ENCODE measurements at regions not wholly inside any gene's neighbourhood (a gene's known extent, or its start where the extent isn't known, plus 50 kb on each side); places are given as distances from the start of the nearest gene placed in this dataset.
"Not testable (repeated sequence)": the region's sequence is repeated elsewhere in the genome, so short reads cannot be mapped to it uniquely, and the experiment has no call there.

DNA sequence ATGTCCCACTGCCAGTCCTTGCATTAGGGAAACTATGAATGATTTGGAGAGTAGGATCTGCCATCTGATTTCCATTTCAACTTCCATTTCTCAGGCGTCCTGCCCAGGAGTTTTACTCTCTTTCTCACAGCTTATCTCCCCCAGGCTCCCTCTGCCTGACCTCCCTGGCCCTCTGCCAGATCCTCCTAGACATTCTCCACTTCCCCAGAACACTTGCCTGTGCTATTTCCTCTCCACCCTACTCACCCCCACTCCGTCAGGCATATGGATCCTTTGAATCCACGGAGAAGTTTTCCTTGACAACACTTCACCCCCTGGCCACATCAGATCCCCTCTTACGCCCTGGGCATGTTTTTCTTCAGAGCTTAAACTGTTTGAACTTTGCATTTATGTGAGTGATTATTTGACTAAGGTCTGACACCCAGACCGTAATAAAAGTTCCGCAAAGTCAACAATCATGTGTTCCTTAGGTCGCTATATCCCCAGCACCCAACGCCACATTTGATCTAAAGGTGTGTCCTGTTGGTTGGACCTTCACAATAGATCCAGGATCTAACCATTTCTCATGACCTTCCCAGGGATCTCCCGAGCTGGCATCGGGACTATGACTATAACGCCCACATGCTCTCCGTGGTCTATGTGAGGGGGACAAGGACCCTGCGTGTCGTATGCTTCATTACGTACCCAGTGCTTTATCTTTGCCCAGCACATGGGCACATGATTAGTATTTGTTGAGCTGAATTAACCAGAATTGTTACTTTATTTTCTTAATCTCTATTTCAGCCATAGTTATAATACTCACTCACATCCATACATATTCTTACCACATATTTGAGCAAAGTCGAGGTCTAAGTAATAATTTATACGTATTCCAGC, 255.8 kb upstream of the FOXN3 start:
- ChIA-PET POLR2A (no interaction called here), CTCF (interaction anchor here (1.2 to 1.4 kb wide), 2 partner anchors 13 to 29 kb away, joined by 5 read pairs; no protein-coding TSS in a partner anchor)
- H3K36me3 Mint-ChIP-seq (ENCODE audit: low read depth), result peaks cover 4% of the 10 kb centered on the region
- H3K9me3 Mint-ChIP-seq, result peaks cover 5% of the 10 kb centered on the region
- H3K4me1 Mint-ChIP-seq, result peaks cover 29% of the 10 kb centered on the region
- H3K4me3 Mint-ChIP-seq, result no peak overlapping the region
- DNase-seq, result no peak
- H3K27ac Mint-ChIP-seq, result no peak overlapping the region
- H3K27me3 Mint-ChIP-seq, result no peaks in the 10 kb centered on the region

DNA sequence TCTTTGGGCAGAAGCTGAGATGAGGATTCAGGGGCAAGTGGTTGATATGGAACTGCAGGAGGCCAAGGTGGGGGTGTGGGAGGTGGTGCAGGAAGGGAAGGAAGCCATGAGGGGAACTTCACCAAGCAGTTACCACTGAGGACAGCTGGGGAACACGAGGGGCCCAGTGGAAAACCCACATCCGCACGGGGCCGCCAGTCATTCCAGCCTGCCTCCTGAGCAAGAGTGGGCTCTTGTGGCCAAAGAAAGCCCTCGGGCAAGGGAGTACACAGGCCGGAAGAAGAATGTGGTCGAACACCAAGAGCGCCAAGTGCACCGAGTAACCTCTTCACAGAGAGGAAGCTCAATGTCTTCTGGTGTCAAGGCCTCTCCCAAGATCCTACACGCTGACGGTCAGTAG, 252.2 kb upstream of the FOXN3 start:
- peak overlapping the region; percentile 70 for H3K27ac Mint-ChIP-seq
- DNase-seq, result peak; percentile 23
- H3K4me3 Mint-ChIP-seq, result no peak overlapping the region
- H3K36me3 Mint-ChIP-seq (ENCODE audit: low read depth), result peaks cover 10% of the 10 kb centered on the region
- ChIA-PET CTCF (interaction anchor here (1.1 to 1.3 kb wide), 3 partner anchors 17 to 21 kb away, joined by 3 read pairs; no protein-coding TSS in a partner anchor), POLR2A (interaction anchor here (0.6 to 1.2 kb wide), 2 partner anchors 12 to 56 kb away, joined by 3 read pairs; no protein-coding TSS in a partner anchor)
- H3K27me3 Mint-ChIP-seq, result no peaks in the 10 kb centered on the region
- H3K4me1 Mint-ChIP-seq, result peaks cover 29% of the 10 kb centered on the region
- H3K9me3 Mint-ChIP-seq, result peaks cover 14% of the 10 kb centered on the region

DNA sequence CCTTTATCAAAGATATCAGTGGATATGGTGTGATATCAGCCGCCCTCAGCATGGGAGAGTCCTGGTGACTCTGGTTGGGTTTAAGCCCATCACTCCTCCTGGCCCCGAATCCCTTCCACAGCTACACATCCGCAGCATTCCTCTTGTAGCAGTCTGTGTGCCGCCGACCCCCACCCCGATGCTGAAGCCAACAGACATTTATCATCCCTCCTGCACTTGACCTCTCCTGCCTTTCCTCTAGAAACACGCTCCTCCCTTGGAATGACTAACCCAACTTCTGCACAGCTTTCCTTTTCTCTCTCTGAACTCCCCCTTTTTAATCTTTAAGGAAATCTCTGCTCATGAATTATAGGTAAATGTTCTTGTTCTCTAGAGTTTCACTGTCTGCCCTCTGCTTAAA, 250.9 kb upstream of the FOXN3 start:
- Mint-ChIP-seq H3K4me3 (no peak overlapping the region), H3K9me3 (peaks cover 17% of the 10 kb centered on the region), H3K4me1 (peaks cover 17% of the 10 kb centered on the region), H3K27ac (no peak overlapping the region), H3K27me3 (no peaks in the 10 kb centered on the region), H3K36me3 (ENCODE audit: low read depth) (peaks cover 10% of the 10 kb centered on the region)
- no peak for DNase-seq
- ChIA-PET CTCF (interaction anchor here (0.7 to 1.6 kb wide), 2 partner anchors 12 to 373 kb away, joined by 4 to 5 read pairs; no protein-coding TSS in a partner anchor), POLR2A (no interaction called here)

DNA sequence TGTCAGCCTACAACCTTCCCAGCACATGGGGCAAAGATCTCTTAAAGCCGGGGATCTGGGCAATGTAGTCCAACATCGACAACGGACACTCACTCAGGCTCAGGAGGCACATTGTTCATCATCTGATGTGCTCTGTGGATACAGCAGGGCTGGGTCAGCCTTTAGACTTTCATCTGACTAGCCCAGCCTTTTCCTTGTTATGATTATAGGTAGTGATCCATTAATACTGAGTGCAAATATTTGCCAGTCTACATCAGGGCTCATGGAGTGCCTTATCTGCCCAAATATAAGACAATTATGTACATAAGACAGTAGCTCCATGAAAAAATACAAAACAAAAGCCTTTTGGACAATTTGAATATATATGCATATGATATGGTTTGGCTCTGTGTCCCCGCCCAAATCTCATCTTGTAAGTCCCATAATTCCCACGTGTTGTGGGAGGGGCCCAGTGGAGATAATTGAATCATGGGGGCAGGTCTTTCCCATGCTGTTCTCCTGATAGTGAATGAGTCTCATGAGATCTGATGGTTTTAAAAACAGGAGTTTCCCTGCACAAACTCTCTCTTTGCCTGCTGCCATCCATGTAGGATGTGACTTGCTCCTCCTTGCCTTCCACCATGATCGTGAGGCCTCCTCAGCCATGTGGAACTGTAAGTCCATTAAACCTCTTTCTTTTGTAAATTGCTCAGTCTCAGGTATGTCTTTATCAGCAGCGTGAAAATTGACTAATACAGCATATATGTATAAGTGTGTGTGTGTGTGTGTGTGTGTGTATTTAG, 248.5 kb upstream of the FOXN3 start:
- H3K4me3 Mint-ChIP-seq, POLR2A ChIA-PET, H3K27me3 Mint-ChIP-seq, DNase-seq, H3K27ac Mint-ChIP-seq: not testable (repeated sequence)
- Mint-ChIP-seq H3K4me1 (peaks cover 13% of the 10 kb centered on the region), H3K36me3 (ENCODE audit: low read depth) (peaks cover 10% of the 10 kb centered on the region), H3K9me3 (peaks cover 19% of the 10 kb centered on the region)
- CTCF ChIA-PET, result interaction anchor here (1.3 kb wide), 1 partner anchor 13 kb away, joined by 4 read pairs; no protein-coding TSS in a partner anchor

DNA sequence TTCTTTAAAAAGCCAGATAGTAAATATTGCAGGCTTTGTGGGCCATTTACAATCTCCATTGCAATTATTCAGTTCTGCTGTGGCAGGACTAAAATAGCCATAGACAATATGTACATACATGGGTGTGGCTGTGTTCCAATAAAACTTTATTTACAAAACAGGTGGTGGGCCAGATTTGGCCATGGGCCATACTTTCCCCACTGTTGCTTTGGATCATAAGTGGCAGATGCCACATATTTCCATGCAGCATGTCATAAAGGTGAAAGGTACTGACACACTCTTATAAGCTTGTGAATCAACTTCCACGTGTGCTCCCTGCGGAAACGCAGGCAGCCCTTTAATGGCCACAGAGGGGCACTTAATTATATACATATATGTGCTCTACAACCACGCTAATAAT, 244.4 kb upstream of the FOXN3 start:
- ChIA-PET CTCF (no interaction called here), POLR2A (no interaction called here)
- Mint-ChIP-seq H3K9me3 (peaks cover 20% of the 10 kb centered on the region), H3K27me3 (no peaks in the 10 kb centered on the region), H3K4me3 (no peak overlapping the region), H3K36me3 (ENCODE audit: low read depth) (peaks cover 5% of the 10 kb centered on the region), H3K27ac (no peak overlapping the region), H3K4me1 (peaks cover 1% of the 10 kb centered on the region)
- no peak for DNase-seq

DNA sequence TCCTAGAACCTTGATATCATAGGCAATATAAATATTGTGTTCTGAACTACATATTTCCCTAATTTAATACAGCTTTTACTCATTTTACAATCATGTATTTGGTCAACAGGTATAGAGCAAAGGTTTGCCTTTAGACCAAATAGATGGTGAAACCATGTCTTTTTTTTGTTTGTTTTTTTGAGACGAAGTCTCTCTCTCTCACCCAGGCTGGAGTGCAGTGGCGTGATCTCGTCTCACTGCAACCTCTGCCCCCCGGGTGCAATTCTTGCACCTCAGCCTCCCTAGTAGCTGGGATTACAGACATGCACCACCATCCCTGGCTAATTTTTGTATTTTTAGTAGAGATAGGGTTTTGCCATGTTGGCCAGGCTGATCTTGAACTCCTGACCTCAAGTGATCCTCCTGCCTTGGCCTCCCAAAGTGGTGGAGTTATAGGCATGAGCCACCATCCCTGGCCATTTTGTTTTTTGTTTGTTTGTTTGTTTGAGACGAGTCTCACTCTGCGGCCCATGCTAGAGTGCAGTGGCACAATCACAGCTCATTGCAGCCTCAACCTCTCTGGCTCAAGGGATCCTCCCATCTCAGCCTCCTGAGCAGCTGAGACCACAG, 243.7 kb upstream of the FOXN3 start:
- H3K27ac Mint-ChIP-seq; H3K4me3 Mint-ChIP-seq; H3K4me1 Mint-ChIP-seq; H3K27me3 Mint-ChIP-seq; DNase-seq; H3K36me3 Mint-ChIP-seq (ENCODE audit: low read depth); POLR2A ChIA-PET: not testable (repeated sequence)
- peaks cover 18% of the 10 kb centered on the region for H3K9me3 Mint-ChIP-seq
- CTCF ChIA-PET, result interaction anchor here (0.5 kb wide), 1 partner anchor 119 kb away, joined by 3 read pairs; no protein-coding TSS in a partner anchor

DNA sequence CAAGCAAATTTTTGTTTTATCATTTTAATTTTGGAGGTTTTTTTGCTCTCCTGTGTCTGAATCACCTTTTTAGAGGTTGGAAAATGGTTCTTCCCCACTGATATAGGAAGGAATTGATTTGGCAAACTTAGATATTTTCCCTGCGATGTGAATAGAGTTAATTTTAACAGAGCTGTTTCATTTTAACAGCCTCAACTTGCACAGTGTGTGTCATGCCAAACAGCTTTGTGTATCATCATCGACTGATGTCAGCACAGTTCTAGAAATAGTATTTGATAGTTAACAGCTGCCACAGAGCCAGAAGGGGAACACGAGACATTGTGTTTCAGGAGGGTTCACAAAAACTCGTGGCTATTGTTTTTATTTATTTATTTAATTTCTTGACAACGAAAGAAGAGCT, 243.1 kb upstream of the FOXN3 start:
- ChIA-PET POLR2A (no interaction called here), CTCF (interaction anchor here (0.5 kb wide), 1 partner anchor 118 kb away, joined by 3 read pairs; no protein-coding TSS in a partner anchor)
- Mint-ChIP-seq H3K9me3 (peaks cover 16% of the 10 kb centered on the region), H3K27ac (no peak overlapping the region), H3K4me3 (no peak overlapping the region), H3K4me1 (peaks cover 1% of the 10 kb centered on the region), H3K36me3 (ENCODE audit: low read depth) (peaks cover 2% of the 10 kb centered on the region), H3K27me3 (no peaks in the 10 kb centered on the region)
- no peak for DNase-seq

- Mint-ChIP-seq H3K4me1 (peaks cover 1% of the 10 kb centered on the region), H3K4me3 (no peak overlapping the region), H3K27me3 (no peaks in the 10 kb centered on the region), H3K36me3 (ENCODE audit: low read depth) (no peaks in the 10 kb centered on the region), H3K9me3 (peaks cover 11% of the 10 kb centered on the region), H3K27ac (no peak overlapping the region)
- ChIA-PET CTCF (interaction anchor here (0.9 to 1.2 kb wide), 3 partner anchors 13 to 52 kb away, joined by 3 read pairs; no protein-coding TSS in a partner anchor), POLR2A (no interaction called here)
- no peak for DNase-seq
Measured at GRCh38 chr14:89658977-89659670, 242.1 kb upstream of the FOXN3 start.

DNA sequence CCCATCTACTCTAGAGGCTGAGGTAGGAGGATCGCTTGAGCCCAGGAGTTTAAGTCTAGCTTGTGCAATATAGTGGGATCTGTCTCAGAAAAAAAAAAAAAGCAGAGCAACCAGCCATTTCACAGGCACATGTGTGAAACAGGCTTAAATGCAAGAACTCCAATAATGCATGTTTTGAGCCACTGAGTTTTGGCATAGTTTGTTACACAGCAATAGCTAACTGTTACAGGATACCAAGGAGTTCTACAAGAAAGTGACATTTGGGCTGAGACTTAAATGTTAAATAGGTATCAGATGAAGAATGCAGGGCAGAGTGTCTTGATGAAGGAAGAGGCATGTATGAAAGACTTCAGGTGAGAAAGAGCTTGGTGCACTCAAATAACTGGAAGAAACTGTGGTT, 240.0 kb upstream of the FOXN3 start:
- no peaks in the 10 kb centered on the region for H3K36me3 Mint-ChIP-seq (ENCODE audit: low read depth)
- no peak overlapping the region for H3K4me3 Mint-ChIP-seq
- peaks cover 10% of the 10 kb centered on the region for H3K9me3 Mint-ChIP-seq
- H3K4me1 Mint-ChIP-seq, result peaks cover 1% of the 10 kb centered on the region
- no peaks in the 10 kb centered on the region for H3K27me3 Mint-ChIP-seq
- H3K27ac Mint-ChIP-seq, result no peak overlapping the region
- no peak for DNase-seq
- POLR2A ChIA-PET, result no interaction called here
- CTCF ChIA-PET, result interaction anchor here (0.5 to 1.1 kb wide), 4 partner anchors 12 to 212 kb away, joined by 3 read pairs; no protein-coding TSS in a partner anchor

DNA sequence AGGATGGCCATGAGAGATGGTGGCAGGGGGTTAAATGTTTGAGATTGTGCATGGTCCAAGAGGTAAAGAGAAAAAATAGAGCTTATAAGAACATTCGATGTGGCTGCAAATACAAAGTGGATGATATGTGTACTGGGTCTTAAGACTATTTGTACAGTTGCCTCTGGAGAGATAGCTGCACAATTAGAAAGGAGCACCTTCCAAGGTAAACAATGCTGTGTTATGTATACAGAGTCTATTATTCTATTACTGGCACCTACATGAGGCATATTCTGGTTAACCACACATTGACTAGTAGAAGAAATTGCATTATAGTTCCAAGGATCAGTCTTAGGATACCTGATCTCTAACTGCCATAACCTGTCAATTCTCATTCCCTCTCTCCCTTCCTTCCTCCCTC, 238.0 kb upstream of the FOXN3 start:
- H3K36me3 Mint-ChIP-seq (ENCODE audit: low read depth), result no peaks in the 10 kb centered on the region
- CTCF ChIA-PET, result interaction anchor here (1.1 kb wide), 1 partner anchor 10 kb away, joined by 3 read pairs; no protein-coding TSS in a partner anchor
- H3K27ac Mint-ChIP-seq, result no peak overlapping the region
- POLR2A ChIA-PET, result no interaction called here
- H3K4me1 Mint-ChIP-seq, result peaks cover 9% of the 10 kb centered on the region
- no peak for DNase-seq
- H3K4me3 Mint-ChIP-seq, result no peak overlapping the region
- peaks cover 10% of the 10 kb centered on the region for H3K9me3 Mint-ChIP-seq
- H3K27me3 Mint-ChIP-seq, result no peaks in the 10 kb centered on the region

DNA sequence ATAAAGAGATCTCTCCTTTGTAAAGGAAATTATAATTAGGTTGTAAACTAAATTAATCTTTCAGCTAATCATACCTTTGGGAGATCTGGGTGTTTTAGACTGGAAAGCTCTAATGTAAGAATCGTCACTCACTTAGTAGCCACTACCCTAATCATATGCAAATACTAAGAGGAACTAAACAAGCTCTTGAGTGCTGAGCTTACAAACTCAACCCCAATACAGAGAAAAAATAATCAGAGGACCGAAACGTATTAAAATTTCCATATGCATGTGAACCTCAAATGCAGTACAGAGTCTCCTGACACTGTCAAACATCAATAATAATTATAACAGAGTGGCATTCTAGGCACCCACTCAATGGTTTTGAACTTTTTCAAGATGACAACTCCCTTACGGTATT, 235.3 kb upstream of the FOXN3 start:
- Mint-ChIP-seq H3K27me3 (no peaks in the 10 kb centered on the region), H3K4me3 (no peak overlapping the region), H3K36me3 (ENCODE audit: low read depth) (no peaks in the 10 kb centered on the region), H3K27ac (no peak overlapping the region), H3K4me1 (peaks cover 13% of the 10 kb centered on the region), H3K9me3 (peaks cover 10% of the 10 kb centered on the region)
- no peak for DNase-seq
- ChIA-PET POLR2A (interaction anchor here (0.6 to 1.2 kb wide), 2 partner anchors 11 to 35 kb away, joined by 3 read pairs; no protein-coding TSS in a partner anchor), CTCF (interaction anchor here (0.7 to 1.1 kb wide), 2 partner anchors 13 to 17 kb away, joined by 3 to 4 read pairs; no protein-coding TSS in a partner anchor)

GRCh38 chr14:89651805-89652204, 234.8 kb upstream of the FOXN3 start:
- POLR2A ChIA-PET, result interaction anchor here (0.6 to 1.2 kb wide), 2 partner anchors 10 to 34 kb away, joined by 3 read pairs; no protein-coding TSS in a partner anchor
- CTCF ChIA-PET, result interaction anchor here (0.7 to 1.1 kb wide), 2 partner anchors 13 to 18 kb away, joined by 3 to 4 read pairs; no protein-coding TSS in a partner anchor
- Mint-ChIP-seq H3K4me3 (no peak overlapping the region), H3K27me3 (no peaks in the 10 kb centered on the region), H3K36me3 (ENCODE audit: low read depth) (no peaks in the 10 kb centered on the region), H3K4me1 (peaks cover 12% of the 10 kb centered on the region), H3K9me3 (peaks cover 7% of the 10 kb centered on the region), H3K27ac (no peak overlapping the region)
- DNase-seq, result no peak

Data from activated CD4-positive, alpha-beta T cell treated with anti-CD3 and anti-CD28 coated beads, Interleukin-2, amount 10 ng/mL, durations not matched to agents 7 days and 5 days (primary cell).